GM21529 (cell line): ENCODE measurements at regions not wholly inside any gene's neighbourhood (a gene's known extent, or its start where the extent isn't known, plus 50 kb on each side); places are given as distances from the start of the nearest gene placed in this dataset.
A peak's percentile ranks its signal among the peaks of the same experiment; 100 is the strongest.

ENCODE experiments used
- ATAC-seq: cut with Tn5 transposase; IDR thresholded peaks from one replicate; pipeline ENCODE4 v1.9.1; 2021; ENCODE audit not compliant: unreplicated experiment

DNA sequence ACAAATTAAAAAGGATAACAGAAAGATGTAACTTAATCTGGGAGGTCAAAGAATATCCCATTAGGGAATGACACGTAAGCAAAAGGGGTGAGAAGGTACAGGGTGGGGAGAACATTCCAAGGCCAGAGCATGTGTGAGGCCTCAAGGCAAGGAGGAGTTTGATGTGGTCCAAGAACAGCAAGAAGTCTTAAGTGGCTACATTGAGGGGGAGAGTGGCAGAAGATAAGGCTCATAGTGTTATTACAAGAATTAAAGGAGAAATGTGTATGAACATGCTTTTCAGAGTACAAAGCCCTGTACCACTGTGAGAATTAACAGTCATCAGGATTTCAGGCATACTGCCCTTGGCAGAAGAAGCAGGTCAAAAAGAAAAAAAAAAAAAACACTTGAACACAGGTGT is 174.4 kb upstream of the ERBB4 start:
- no peak for ATAC-seq

GRCh38 chr2:212712466-212712865 is 173.9 kb upstream of the ERBB4 start:
- ATAC-seq, result no peak

- ATAC-seq, result no peak
Observed at GRCh38 chr2:212711856-212712255, 173.3 kb upstream of the ERBB4 start.

DNA sequence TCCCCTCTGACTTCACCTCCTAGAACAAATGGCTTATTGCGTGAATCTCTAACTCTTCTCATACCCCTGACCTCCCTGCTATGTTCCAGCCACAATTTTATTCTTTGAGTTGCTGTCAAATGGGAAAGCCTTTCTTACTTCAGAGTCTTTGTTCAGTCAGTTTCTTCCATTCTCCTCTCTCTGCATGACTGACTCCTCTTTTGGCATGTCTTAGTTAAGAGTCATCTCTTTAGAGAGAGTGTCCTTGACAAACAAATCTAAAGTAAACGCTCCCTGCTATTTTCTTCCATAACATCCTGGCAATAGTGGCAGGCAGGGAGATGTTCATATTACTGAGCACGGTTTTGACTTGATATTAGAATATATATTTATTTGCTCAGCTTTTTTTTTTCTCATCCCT is 170.7 kb upstream of the ERBB4 start:
- no peak for ATAC-seq

GRCh38 chr2:212708355-212708754 is 169.8 kb upstream of the ERBB4 start:
- no peak for ATAC-seq

- ATAC-seq, result no peak
Observed at GRCh38 chr2:212695426-212695825, 156.8 kb upstream of the ERBB4 start.

GRCh38 chr2:212694398-212694797 is 155.8 kb upstream of the ERBB4 start:
- no peak for ATAC-seq

DNA sequence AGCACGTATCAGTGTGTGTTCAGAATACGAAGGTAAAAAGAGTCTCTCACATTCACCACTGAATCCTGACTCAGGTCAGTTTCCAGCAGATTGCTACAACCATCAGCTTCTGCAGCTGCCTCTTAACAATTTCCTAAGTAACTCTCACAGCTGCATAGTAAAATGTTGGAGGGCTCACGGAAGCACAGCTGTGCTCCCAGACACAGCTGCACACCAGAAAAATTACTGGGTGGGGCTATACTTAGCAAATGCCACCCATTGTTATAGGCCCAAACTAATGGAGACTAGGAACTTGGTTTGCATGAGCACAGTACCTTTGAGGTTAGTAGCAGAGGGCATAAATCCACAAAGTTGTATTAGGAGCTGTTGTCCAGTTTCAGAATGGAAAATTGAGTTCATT is 153.9 kb upstream of the ERBB4 start:
- no peak for ATAC-seq

DNA sequence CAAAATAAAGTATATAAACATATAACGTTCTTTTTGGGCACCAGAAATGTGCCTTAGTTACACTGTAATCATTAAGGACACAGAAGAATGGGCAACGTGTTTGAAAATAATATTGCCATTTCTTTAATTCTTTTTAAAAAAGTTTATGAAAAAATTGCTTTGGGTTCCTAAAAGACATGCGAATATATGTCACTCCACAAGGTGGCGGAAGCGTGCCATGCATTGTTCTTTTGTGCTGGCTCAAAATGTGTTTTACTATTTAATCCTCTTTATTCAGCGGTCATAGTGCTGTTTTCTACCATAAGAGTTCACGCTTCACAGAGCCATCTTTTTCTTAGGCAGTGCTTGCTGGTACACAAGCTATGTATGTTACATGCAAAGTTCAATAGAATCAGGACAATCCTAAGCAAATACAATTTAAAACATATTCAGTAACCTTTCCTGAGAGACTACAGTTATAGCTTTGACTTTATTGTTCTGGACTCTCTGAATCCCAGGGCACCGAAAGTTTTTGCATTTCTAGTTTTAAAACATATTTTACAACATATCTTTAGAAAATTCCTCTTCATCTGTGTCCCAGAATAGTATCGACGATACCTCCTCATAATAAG is 147.8 kb upstream of the ERBB4 start:
- peak; percentile 75 for ATAC-seq

DNA sequence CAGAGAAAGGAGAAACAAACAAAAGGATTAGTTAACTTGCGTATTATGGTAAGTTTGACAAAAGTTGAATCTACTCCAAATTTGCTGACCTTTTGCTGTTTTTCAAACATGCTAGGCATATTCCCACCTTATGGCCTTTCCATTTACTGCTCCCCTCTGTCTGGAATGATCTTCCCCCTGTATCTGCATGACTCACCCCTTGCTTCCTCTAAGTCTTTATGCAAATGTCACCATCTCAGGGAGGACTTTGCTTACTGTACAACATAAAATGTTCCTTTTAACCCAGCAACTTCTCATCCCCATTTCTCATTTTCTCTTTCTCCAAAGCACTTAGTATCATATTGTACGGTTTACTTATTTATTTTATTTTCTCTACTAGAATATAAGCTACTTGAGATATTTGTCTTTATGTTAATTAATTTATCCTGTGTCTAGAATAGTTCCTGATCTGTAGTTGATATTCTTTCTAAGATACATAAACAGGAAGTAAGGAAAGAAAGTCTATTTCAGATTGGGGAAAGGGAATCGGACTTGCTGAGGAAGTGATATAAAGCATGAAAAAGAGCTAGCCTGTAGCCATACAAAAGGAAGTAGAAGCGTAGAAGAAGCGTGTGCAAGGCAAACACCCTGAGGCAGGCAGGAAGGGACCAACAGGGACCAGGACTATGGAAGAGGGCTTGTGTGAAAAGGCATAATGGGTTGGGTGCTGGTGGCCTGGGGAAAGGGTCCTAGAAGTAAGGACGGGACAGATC is 144.9 kb upstream of the ERBB4 start:
- ATAC-seq, result no peak

- ATAC-seq, result no peak
Observed at GRCh38 chr2:212682937-212683336, 144.3 kb upstream of the ERBB4 start.

- no peak for ATAC-seq
Observed at GRCh38 chr2:212677466-212677865, 138.9 kb upstream of the ERBB4 start.

DNA sequence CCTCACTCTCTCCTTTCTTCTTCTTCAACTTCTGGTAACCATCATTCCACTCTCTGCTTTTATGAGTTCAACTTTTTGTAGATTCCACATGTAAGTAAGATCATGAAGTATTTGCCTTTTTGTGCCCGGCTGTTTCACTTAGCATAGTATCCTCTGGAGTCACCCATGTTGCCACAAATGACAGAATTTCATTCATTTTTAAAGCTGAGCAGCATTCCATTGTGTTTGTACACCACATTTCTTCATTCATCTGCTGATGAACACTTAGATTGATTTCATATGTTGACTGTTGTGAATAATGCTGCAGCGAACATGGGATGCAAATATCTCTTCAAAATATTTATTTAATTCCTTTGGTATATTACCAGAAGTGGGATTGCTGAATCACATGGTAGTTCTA is 133.6 kb upstream of the ERBB4 start:
- no peak for ATAC-seq

GRCh38 chr2:212669761-212670160 is 131.2 kb upstream of the ERBB4 start:
- ATAC-seq, result peak; percentile 73

DNA sequence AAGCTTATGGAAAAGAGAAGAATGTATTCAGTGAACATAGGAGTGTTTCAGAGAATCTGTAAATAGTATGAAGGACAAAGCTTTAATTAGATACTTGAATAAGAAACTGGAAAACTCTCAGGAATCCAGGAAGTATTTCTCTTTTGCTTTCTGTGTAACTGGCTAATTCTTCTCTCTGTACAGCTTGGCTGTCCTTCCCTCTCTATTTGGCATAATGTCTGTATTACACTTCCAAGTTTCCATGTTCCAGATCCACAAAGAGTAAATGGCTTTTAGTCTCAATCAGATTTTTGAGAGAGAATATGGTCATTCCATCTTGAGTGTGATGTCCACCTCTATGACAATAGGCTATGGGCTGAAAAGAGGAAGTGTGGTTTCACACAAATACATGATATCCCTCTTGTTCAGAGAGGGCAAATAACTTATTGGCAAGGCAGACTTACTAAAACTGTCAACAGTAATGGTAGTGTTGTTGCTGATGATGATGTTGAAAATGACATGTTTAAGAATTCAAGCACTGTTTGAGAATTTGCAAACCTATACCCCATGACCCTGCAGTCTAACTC is 129.2 kb upstream of the ERBB4 start:
- no peak for ATAC-seq

DNA sequence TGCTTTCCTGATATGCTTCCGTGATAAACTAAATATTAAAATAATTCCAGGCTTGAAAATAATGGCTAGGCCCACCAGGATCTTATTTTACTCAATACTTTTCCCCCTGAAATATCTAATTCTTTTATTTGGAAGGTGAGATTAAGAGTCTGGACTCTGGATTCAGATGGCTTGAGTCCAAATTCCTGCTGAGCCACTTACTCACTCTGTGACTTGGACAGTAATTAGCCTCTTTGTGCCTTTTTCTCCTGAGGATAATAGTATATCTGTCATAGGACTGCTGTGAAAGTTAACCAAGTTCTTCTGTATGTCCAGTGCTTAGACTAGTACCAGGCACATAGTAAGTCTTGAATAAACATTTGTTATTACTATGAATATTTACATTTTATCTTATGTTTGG is 127.3 kb upstream of the ERBB4 start:
- no peak for ATAC-seq

- no peak for ATAC-seq
Observed at GRCh38 chr2:212659441-212659840, 120.8 kb upstream of the ERBB4 start.

- ATAC-seq, result no peak
Observed at GRCh38 chr2:212649646-212650045, 111.0 kb upstream of the ERBB4 start.

DNA sequence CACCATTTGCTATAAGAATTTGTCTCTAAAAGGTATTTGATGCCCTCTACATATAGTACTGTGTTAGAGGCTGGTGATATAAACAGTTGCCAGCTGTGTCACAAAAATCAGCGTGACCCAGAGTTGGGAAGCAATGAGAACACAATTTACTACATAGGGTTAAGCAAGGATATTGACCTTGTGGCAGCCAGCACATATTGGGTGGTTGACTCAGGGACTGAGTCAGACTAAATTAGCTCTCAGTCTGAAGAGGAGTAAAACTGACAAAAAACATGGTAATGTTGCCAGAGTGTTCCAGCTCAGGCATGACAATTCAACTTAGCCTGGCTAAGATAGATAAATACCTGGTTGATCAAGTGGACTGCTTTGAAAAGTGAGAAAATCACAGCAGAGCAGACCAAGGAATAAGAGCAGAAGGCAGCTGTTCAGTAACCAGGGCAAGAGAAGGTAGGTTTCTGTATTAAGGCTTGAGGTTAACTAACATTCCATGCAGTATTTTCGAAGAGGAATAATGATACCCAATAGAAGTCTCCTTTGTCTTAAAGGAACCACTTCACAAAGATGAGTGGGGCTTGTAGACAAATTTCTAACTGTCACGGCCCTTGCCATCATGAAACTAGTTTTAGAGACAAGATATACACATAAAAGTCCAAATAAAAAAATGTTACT is 108.2 kb upstream of the ERBB4 start:
- ATAC-seq, result no peak

GRCh38 chr2:212644195-212644837 is 105.7 kb upstream of the ERBB4 start:
- no peak for ATAC-seq

- no peak for ATAC-seq
Observed at GRCh38 chr2:212640428-212640827, 101.8 kb upstream of the ERBB4 start.

DNA sequence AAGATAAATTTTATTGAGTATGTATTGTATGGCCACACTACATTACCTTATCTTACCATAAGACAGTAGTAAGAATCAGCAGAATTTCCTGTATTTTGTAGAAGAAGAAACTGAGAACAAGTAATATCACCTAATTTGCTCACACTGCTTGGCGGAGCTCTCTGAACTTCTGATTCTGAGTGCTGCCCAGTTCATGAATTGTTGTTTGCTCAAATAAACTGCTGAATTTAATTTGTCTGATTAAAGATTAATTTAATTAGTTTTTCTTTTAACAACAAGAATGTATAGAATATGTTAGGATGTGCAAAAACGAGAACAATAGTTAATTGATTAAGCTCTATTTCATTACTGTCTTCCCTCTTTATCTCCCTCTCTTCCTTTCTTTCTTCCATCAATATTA is 100.1 kb upstream of the ERBB4 start:
- no peak for ATAC-seq
